GM12878 (cell line): ENCODE measurements at regions not wholly inside any gene's neighbourhood (a gene's known extent, or its start where the extent isn't known, plus 50 kb on each side); places are given as distances from the start of the nearest gene placed in this dataset.

ENCODE experiments used
- ATAC-seq: fragments of 200-7000 bp; cut with Tn5 transposase; 3 replicates; pipeline ENCODE4 v1.9.1; 2020; ENCODE audit warnings: mild to moderate bottlenecking, moderate library complexity
- BruUV-seq: library from RNA; stranded (reverse); fragments of 400-500 nt; replicated peaks from 2 replicates; lab custom pipeline; 2021; lab: Mats Ljungman, UMichigan
- CTCF ChIA-PET: fragments of 300-600 bp; sonication (Branson Sonifier 250); formaldehyde crosslinking; extraction: SDS; loops from one replicate; lab custom pipeline; 2021; ENCODE audit warnings: inconsistent platforms; lab: Yijun Ruan, JAX
- POLR2A ChIA-PET: fragments of 350-600 bp; formaldehyde crosslinking; extraction: SDS; loops from one replicate; lab custom pipeline; 2021; ENCODE audit warnings: inconsistent platforms; lab: Charles Lee
- RAD21 ChIA-PET: fragments of 300-600 bp; sonication (Branson Sonifier 250); formaldehyde crosslinking; loops from one replicate; lab custom pipeline; 2023; ENCODE audit warnings: antibody characterized with exemption; ENCODE audit not compliant: unreplicated experiment; lab: Charles Lee
- SMC1A ChIA-PET: fragments of 300-600 bp; sonication (Branson Sonifier 250); formaldehyde crosslinking; loops from one replicate; lab custom pipeline; 2023; ENCODE audit not compliant: unreplicated experiment, uncharacterized antibody; lab: Charles Lee
- DNase-seq: peaks from one replicate; pipeline ENCODE4 v3.0.0-alpha.2; 2011; ENCODE audit warnings: low read depth, low spot score
- FAIRE-seq: peaks from 3 replicates; lab custom pipeline; 2011; peaks lifted over from hg19 to GRCh38; lab: Jason Lieb, UNC
- H2AFZ ChIP-seq: 2 replicates; pipeline ENCODE4 v1.6.0; 2011; ENCODE audit warnings: low read depth, low read length, control low read depth; ENCODE audit not compliant: control insufficient read depth
- H3K27ac ChIP-seq: 2 replicates; pipeline ENCODE4 v1.5.1; 2011; ENCODE audit warnings: control low read depth; ENCODE audit not compliant: control insufficient read depth, insufficient read depth
- H3K27me3 ChIP-seq, 2 experiments: replicated peaks in 1 of 2; 2 replicates each; pipeline versions ENCODE4 v1.6.0 to v1.6.1; 2011; ENCODE audit warnings: low read length in 1 of 2; ENCODE audit not compliant: control insufficient read depth in 2 of 2, insufficient read depth in 2 of 2
- H3K36me3 ChIP-seq, 2 experiments: 2 replicates each; pipeline ENCODE4 v1.5.1; 2011; ENCODE audit warnings: low read length in 1 of 2; ENCODE audit not compliant: control insufficient read depth in 2 of 2, insufficient read depth in 2 of 2
- H3K4me1 ChIP-seq: 2 replicates; pipeline ENCODE4 v1.6.1; 2011; ENCODE audit warnings: mild to moderate bottlenecking, low read length, moderate library complexity, mixed read lengths; ENCODE audit not compliant: control insufficient read depth, insufficient read depth
- H3K4me2 ChIP-seq: 2 replicates; pipeline ENCODE4 v1.6.0; 2011; ENCODE audit warnings: control low read depth; ENCODE audit not compliant: control insufficient read depth, insufficient read depth
- H3K4me3 ChIP-seq: fragments of 200-600 bp; sonication (generic); 2 replicates; pipeline ENCODE4 v1.5.1; 2016
- H3K79me2 ChIP-seq: 2 replicates; pipeline ENCODE4 v1.6.0; 2011; ENCODE audit warnings: low read length; ENCODE audit not compliant: control insufficient read depth, insufficient read depth
- H3K9ac ChIP-seq: 2 replicates; pipeline ENCODE4 v1.8.0; 2011; ENCODE audit warnings: low read length, control low read depth, mixed read lengths; ENCODE audit not compliant: control insufficient read depth, insufficient read depth
- H3K9me3 ChIP-seq: replicated peaks from 3 replicates; pipeline ENCODE4 v1.5.1; 2011; ENCODE audit warnings: mild to moderate bottlenecking, low read length; ENCODE audit not compliant: control insufficient read depth, insufficient read depth
- H4K20me1 ChIP-seq: 2 replicates; pipeline ENCODE4 v1.6.0; 2011; ENCODE audit not compliant: control insufficient read depth, insufficient read depth
- ATF2 ChIP-seq: IDR thresholded peaks from 2 replicates; pipeline ENCODE4 v1.6.1; 2012; ENCODE audit warnings: low read length, inconsistent platforms
- ATF3 ChIP-seq: IDR thresholded peaks from 2 replicates; pipeline ENCODE4 v1.6.1; 2011; ENCODE audit warnings: low read depth, mild to moderate bottlenecking, low read length, moderate library complexity, borderline replicate concordance; ENCODE audit errors: extremely low read depth
- HDAC2 ChIP-seq: fragments of 200-600 bp; sonication (generic); IDR thresholded peaks from 2 replicates; pipeline ENCODE4 v1.6.1; 2017
- KLF5 ChIP-seq: fragments of 450-650 bp; IDR thresholded peaks from 2 replicates; pipeline ENCODE4 v1.6.1; 2014; ENCODE audit warnings: mild to moderate bottlenecking; ENCODE audit not compliant: partially characterized antibody
- LARP7 ChIP-seq: fragments of 450-650 bp; IDR thresholded peaks from 2 replicates; pipeline ENCODE4 v1.6.1; 2017; ENCODE audit warnings: mild to moderate bottlenecking
- NFIC ChIP-seq: IDR thresholded peaks from 2 replicates; pipeline ENCODE4 v1.6.1; 2012; ENCODE audit warnings: low read depth, mild to moderate bottlenecking, inconsistent platforms, low read length, moderate library complexity
- PAX5 ChIP-seq: IDR thresholded peaks from 2 replicates; pipeline ENCODE4 v1.6.1; 2011; ENCODE audit warnings: low read depth, low read length, borderline replicate concordance
- POLR2A ChIP-seq: IDR thresholded peaks from 2 replicates; pipeline ENCODE4 v1.6.1; 2011; ENCODE audit warnings: low read depth, mild to moderate bottlenecking, low read length
- SIN3A ChIP-seq: IDR thresholded peaks from 2 replicates; pipeline ENCODE4 v1.6.1; 2012; ENCODE audit warnings: low read depth, low read length, improper control_type of control experiment
- SREBF1 ChIP-seq: IDR thresholded peaks from 2 replicates; pipeline ENCODE4 v1.6.1; 2012; ENCODE audit warnings: mild to moderate bottlenecking, low read length
- TAF1 ChIP-seq: IDR thresholded peaks from 2 replicates; pipeline ENCODE4 v1.6.1; 2011; ENCODE audit warnings: mild to moderate bottlenecking, low read depth, low read length, borderline replicate concordance
- ZBTB33 ChIP-seq: fragments of 450-650 bp; IDR thresholded peaks from 2 replicates; pipeline ENCODE4 v1.6.1; 2017; ENCODE audit warnings: mild to moderate bottlenecking
- WGBS: methylation state at CpG from one replicate; pipeline ENCODE4 v1.1.6; 2016; ENCODE audit warnings: low lambda C conversion rate; ENCODE audit not compliant: insufficient replicate concordance, insufficient coverage; ENCODE audit errors: missing lambda C conversion rate; 5-methylcytosine and 5-hydroxymethylcytosine counted together
- in situ Hi-C: fragments of 300-500 bp; cut with MboI; formaldehyde crosslinking; loops from 9 replicates; pipeline ENCODE4 v1.14.3; 2018; ENCODE audit warnings: mixed read lengths
- intact Hi-C: fragments of 100-400 bp; cut with micrococcal nuclease; formaldehyde crosslinking; loops from one replicate; pipeline ENCODE4 v1.14.2; 2022; ENCODE audit not compliant: unreplicated experiment

DNA sequence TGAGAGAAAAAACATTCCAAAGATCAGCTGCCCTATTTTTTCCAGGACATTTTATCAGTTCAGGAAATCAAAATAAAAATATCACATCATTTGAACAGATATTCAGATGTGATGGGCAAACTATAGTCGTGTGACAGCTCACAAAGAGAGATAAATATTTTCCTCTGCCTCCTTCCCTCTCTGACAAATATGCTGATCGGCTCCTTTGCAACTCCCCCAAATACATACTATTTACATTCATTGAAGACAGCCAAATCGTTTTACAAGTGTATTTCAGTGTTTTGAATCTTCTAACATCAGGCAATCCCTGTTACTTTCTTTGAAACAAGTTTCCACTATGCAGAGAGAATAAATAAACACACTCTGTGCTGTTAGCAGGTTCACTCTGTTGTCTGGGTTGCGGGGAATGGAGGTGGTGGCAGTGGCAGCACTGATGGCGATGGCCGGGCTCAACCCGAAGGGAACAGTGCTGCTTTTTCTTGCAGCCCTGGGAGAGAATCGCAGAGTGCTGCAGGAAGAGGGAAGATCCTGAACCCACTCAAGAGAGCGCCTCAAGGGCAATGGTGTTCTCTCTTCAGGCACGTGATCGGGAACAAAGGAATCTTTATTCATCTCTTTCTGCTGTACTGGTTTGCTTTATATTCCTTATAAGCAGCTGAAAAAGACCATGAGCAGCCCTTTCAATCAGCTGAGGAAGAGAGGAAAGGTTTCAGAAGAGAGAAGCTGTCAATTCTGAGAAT lies 142.5 kb downstream of the PHLDA1 start:
- ATAC-seq (no peak), FAIRE-seq (no peak), DNase-seq (no peak)
- intact Hi-C loops (no loop called here), in situ Hi-C loops (no loop called here)
- ChIA-PET CTCF (interaction anchor here (1.3 to 2.2 kb wide), 3 partner anchors 9 to 15 kb away, joined by 3 to 12 read pairs (median 3); no protein-coding TSS in a partner anchor), RAD21 (no interaction called here)
- no peaks in the 10 kb centered on the region for H3K79me2 ChIP-seq
- TF ChIP-seq KLF5 (no peak), TAF1 (no peak), POLR2A (no peak), ATF2 (no peak), ATF3 (no peak), SIN3A (no peak), HDAC2 (no peak), NFIC (no peak), ZBTB33 (no peak), PAX5 (no peak), LARP7 (no peak), SREBF1 (no peak)
- TF ChIP-seq, all 136 proteins: peak for 0
- no peak overlapping the region for H2AFZ ChIP-seq
- H3K27me3 ChIP-seq: no peaks in the 10 kb centered on the region
- ChIA-PET SMC1A (interaction anchor here (0.8 to 1.5 kb wide), 5 partner anchors 9 to 118 kb away, joined by 3 to 4 read pairs (median 3); no protein-coding TSS in a partner anchor), POLR2A (interaction anchor here (0.7 kb wide), 1 partner anchor 140 kb away, joined by 3 read pairs; no protein-coding TSS in a partner anchor)
- no peak overlapping the region for H3K9ac ChIP-seq
- 59% methylated on average over 11 of the region's 11 CpGs for WGBS
- H3K27ac ChIP-seq: no peak overlapping the region
- H3K4me3 ChIP-seq: no peak overlapping the region
- no peaks in the 10 kb centered on the region for H4K20me1 ChIP-seq
- H3K4me1 ChIP-seq: no peaks in the 10 kb centered on the region
- no peak overlapping the region for H3K4me2 ChIP-seq
- no peaks in the 10 kb centered on the region for H3K9me3 ChIP-seq
- BruUV-seq: no TSS peak
- H3K36me3 ChIP-seq: no peaks in the 10 kb centered on the region
